Uterus (tissue), 3 donors: ENCODE measurements at regions not wholly inside any gene's neighbourhood (a gene's known extent, or its start where the extent isn't known, plus 50 kb on each side); places are given as distances from the start of the nearest gene placed in this dataset.

Source experiments
- DNase-seq, 2 donors: peaks; one replicate each; pipeline ENCODE4 v3.0.0-alpha.2; 2019 to 2020
- H3K27ac ChIP-seq, 2 donors: fragments of 200-600 bp; sonication (generic); 1 replicate in 1 of 2; 2 replicates in 1 of 2; pipeline ENCODE4 v1.5.1; 2016 to 2018
- H3K27me3 ChIP-seq, 2 donors: fragments of 200-600 bp; sonication (generic); one replicate each; pipeline ENCODE4 v1.5.1; 2018 to 2019; ENCODE audit warnings: control low read depth in 1 of 2
- H3K36me3 ChIP-seq, 2 donors: fragments of 200-600 bp; sonication (generic); one replicate each; pipeline ENCODE4 v1.5.1; 2019; ENCODE audit warnings: control low read depth in 1 of 2
- H3K4me1 ChIP-seq, 2 donors: fragments of 200-600 bp; sonication (generic); one replicate each; pipeline ENCODE4 v1.5.1; 2018 to 2019; ENCODE audit warnings: control low read depth in 1 of 2
- H3K4me3 ChIP-seq, 2 donors: fragments of 200-600 bp; sonication (generic); 1 replicate in 1 of 2; 2 replicates in 1 of 2; pipeline ENCODE4 v1.5.1; 2018 to 2019; ENCODE audit warnings: mild to moderate bottlenecking in 1 of 2
- H3K9me3 ChIP-seq, 2 donors: fragments of 200-600 bp; sonication (generic); one replicate each; pipeline ENCODE4 v1.5.1; 2019; ENCODE audit warnings: control low read depth in 1 of 2
- CTCF ChIP-seq, 4 experiments: fragments of 200-600 bp in 2 of 4; fragments of 450-650 bp in 2 of 4; sonication (generic) in 2 of 4; IDR thresholded peaks; one replicate each; pipeline ENCODE4 v1.5.1; 2016 to 2019; ENCODE audit warnings: antibody characterized with exemption in 4 of 4, mild to moderate bottlenecking in 2 of 4, moderate library complexity in 1 of 4
- POLR2A ChIP-seq, 2 donors: fragments of 450-650 bp; IDR thresholded peaks; one replicate each; pipeline ENCODE4 v1.6.1; 2016; ENCODE audit warnings: antibody characterized with exemption in 2 of 2, mild to moderate bottlenecking in 1 of 2, moderate library complexity in 1 of 2
- intact Hi-C: fragments of 100-400 bp; cut with DNase I; formaldehyde crosslinking; loops from one replicate; pipeline ENCODE4 v1.15.1; 2023; ENCODE audit warnings: low total_unique reads
- donor health status: DM: yes; HTN: yes; CAD: no.

- Histone ChIP-seq H3K9me3 (no peaks in the 10 kb centered on the region), H3K27me3 (no peaks in the 10 kb centered on the region), H3K36me3 (no peaks in the 10 kb centered on the region), H3K4me1 (peaks cover 0 to 9% of the 10 kb centered on the region in 2 donors), H3K4me3 (no peak overlapping the region), H3K27ac (peak overlapping the region; percentile 57 to 73)
- no peak for DNase-seq
- intact Hi-C loops: no loop called here
- TF ChIP-seq POLR2A (IDR thresholded peaks at IDR 0.05): no peak
- TF ChIP-seq CTCF (IDR thresholded peaks at IDR 0.05): no peak
Measured at GRCh38 chr4:175048906-175049305, 130.7 kb downstream of the ADAM29 start.

- Histone ChIP-seq H3K4me3 (no peak overlapping the region), H3K36me3 (no peaks in the 10 kb centered on the region), H3K27me3 (no peaks in the 10 kb centered on the region), H3K27ac (no peak overlapping the region), H3K9me3 (no peaks in the 10 kb centered on the region), H3K4me1 (peaks cover 0 to 9% of the 10 kb centered on the region in 2 donors)
- intact Hi-C loops: no loop called here
- TF ChIP-seq CTCF (IDR thresholded peaks at IDR 0.05): no peak
- no peak for TF ChIP-seq POLR2A (IDR thresholded peaks at IDR 0.05)
- no peak for DNase-seq
Measured at GRCh38 chr4:175051974-175052373, 133.8 kb downstream of the ADAM29 start.

- DNase-seq: no peak
- Histone ChIP-seq H3K27ac (no peak overlapping the region), H3K36me3 (no peaks in the 10 kb centered on the region), H3K27me3 (no peaks in the 10 kb centered on the region), H3K4me3 (no peak overlapping the region), H3K4me1 (no peaks in the 10 kb centered on the region), H3K9me3 (no peaks in the 10 kb centered on the region)
- intact Hi-C loops: no loop called here
- no peak for TF ChIP-seq POLR2A (IDR thresholded peaks at IDR 0.05)
- no peak for TF ChIP-seq CTCF (IDR thresholded peaks at IDR 0.05)
Measured at GRCh38 chr4:175054980-175055379, 136.8 kb downstream of the ADAM29 start.

GRCh38 chr4:175062183-175062592, 144.0 kb downstream of the ADAM29 start:
- no peak for DNase-seq
- intact Hi-C loops: no loop called here
- TF ChIP-seq POLR2A (IDR thresholded peaks at IDR 0.05) (no peak), CTCF (IDR thresholded peaks at IDR 0.05) (no peak)
- no peaks in the 10 kb centered on the region for H3K9me3 ChIP-seq
- H3K36me3 ChIP-seq: no peaks in the 10 kb centered on the region
- no peak overlapping the region for H3K4me3 ChIP-seq
- no peaks in the 10 kb centered on the region for H3K4me1 ChIP-seq
- no peak overlapping the region for H3K27ac ChIP-seq
- H3K27me3 ChIP-seq: no peaks in the 10 kb centered on the region

GRCh38 chr4:175065228-175065627, 147.1 kb downstream of the ADAM29 start:
- H3K4me3 ChIP-seq: no peak overlapping the region
- no peaks in the 10 kb centered on the region for H3K36me3 ChIP-seq
- peaks cover 0 to 6% of the 10 kb centered on the region in 2 donors for H3K4me1 ChIP-seq
- no peak for DNase-seq
- H3K27me3 ChIP-seq: no peaks in the 10 kb centered on the region
- intact Hi-C loops: no loop called here
- no peak for TF ChIP-seq CTCF (IDR thresholded peaks at IDR 0.05)
- TF ChIP-seq POLR2A (IDR thresholded peaks at IDR 0.05): no peak
- no peaks in the 10 kb centered on the region for H3K9me3 ChIP-seq
- H3K27ac ChIP-seq: no peak overlapping the region
